Endothelial cell of umbilical vein (primary cell): ENCODE measurements at regions not wholly inside any gene's neighbourhood (a gene's known extent, or its start where the extent isn't known, plus 50 kb on each side); places are given as distances from the start of the nearest gene placed in this dataset.

ENCODE experiments used
- EZH2 ChIP-seq: IDR thresholded peaks from 2 replicates; pipeline ENCODE4 v1.6.1; 2012; ENCODE audit warnings: borderline replicate concordance, low read depth, mild to moderate bottlenecking, moderate library complexity, low read length, inconsistent platforms; ENCODE audit not compliant: severe bottlenecking
- FOS ChIP-seq: IDR thresholded peaks from 2 replicates; pipeline ENCODE4 v1.6.1; 2011; ENCODE audit warnings: mild to moderate bottlenecking, low read length, moderate library complexity, borderline replicate concordance; ENCODE audit not compliant: insufficient read depth
- GATA2 ChIP-seq: IDR thresholded peaks from 2 replicates; pipeline ENCODE4 v1.7.0; 2011; ENCODE audit warnings: low read depth, mild to moderate bottlenecking, moderate library complexity, mixed read lengths, low read length; ENCODE audit not compliant: insufficient read length, insufficient read depth
- JUN ChIP-seq: IDR thresholded peaks from 2 replicates; pipeline ENCODE4 v1.6.1; 2011; ENCODE audit warnings: borderline replicate concordance, low read depth; ENCODE audit not compliant: insufficient read length, insufficient read depth
- MYC ChIP-seq: IDR thresholded peaks from one replicate; pipeline ENCODE4 v1.6.1; 2011; ENCODE audit warnings: mild to moderate bottlenecking, low read depth, low read length
- POLR2A ChIP-seq: IDR thresholded peaks from 2 replicates; pipeline ENCODE4 v1.6.1; 2012; ENCODE audit warnings: low read depth, mild to moderate bottlenecking, control low read depth, low read length
- POLR2AphosphoS5 ChIP-seq: IDR thresholded peaks from 2 replicates; pipeline ENCODE4 v1.6.1; 2012; ENCODE audit warnings: low read depth, mild to moderate bottlenecking, control low read depth, low read length, moderate library complexity; ENCODE audit not compliant: insufficient read depth
- TF ChIP-seq, protein P1 (sequence below), 2 donors: IDR thresholded peaks; 1 replicate in 1 of 2; 2 replicates in 1 of 2; pipeline ENCODE4 v1.5.1; 2011; ENCODE audit warnings: low read length in 2 of 2, mild to moderate bottlenecking in 2 of 2, moderate library complexity in 2 of 2, control low read depth in 1 of 2, inconsistent platforms in 1 of 2, low read depth in 1 of 2; ENCODE audit not compliant: insufficient read depth in 1 of 2; ENCODE audit errors: extremely low read depth in 1 of 2
- TF ChIP-seq, protein P2 (sequence below): IDR thresholded peaks from 2 replicates; pipeline ENCODE4 v1.6.1; 2011; ENCODE audit not compliant: insufficient read depth, insufficient read length

DNA sequence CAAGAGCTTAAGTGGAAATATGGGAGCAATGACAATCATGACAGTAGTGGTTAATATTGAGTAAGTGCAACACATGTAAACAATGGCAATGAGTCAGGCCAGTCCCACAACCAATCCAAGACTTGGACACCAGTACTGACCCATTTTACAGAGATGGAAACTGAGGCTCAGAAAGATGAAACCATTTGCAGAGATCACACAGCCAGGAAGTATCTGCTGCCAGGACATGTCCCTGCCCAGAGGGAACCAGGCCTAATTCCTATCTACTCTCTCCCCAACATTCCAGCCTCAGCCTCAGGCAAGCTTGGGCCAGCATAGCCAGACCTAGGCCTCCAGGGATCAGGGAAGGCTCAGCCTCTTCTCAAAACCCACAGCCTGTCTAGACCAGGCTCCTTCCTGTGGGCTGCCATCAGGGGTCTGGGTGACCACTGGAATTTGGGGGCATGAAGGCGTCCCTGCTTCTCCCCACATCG is 395.1 kb downstream of the MN1 start:
- TF ChIP-seq MYC (no peak), POLR2AphosphoS5 (no peak), EZH2 (no peak), POLR2A (no peak), JUN (no peak), FOS (no peak), GATA2 (no peak)
- TF ChIP-seq, protein P1, sequence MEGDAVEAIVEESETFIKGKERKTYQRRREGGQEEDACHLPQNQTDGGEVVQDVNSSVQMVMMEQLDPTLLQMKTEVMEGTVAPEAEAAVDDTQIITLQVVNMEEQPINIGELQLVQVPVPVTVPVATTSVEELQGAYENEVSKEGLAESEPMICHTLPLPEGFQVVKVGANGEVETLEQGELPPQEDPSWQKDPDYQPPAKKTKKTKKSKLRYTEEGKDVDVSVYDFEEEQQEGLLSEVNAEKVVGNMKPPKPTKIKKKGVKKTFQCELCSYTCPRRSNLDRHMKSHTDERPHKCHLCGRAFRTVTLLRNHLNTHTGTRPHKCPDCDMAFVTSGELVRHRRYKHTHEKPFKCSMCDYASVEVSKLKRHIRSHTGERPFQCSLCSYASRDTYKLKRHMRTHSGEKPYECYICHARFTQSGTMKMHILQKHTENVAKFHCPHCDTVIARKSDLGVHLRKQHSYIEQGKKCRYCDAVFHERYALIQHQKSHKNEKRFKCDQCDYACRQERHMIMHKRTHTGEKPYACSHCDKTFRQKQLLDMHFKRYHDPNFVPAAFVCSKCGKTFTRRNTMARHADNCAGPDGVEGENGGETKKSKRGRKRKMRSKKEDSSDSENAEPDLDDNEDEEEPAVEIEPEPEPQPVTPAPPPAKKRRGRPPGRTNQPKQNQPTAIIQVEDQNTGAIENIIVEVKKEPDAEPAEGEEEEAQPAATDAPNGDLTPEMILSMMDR (IDR thresholded peaks at IDR 0.05; ENCODE audit: extremely low read depth in 1 of 2, insufficient read depth in 1 of 2, low read depth in 1 of 2, low read length in 2 of 2) = no peak
- TF ChIP-seq, protein P2, sequence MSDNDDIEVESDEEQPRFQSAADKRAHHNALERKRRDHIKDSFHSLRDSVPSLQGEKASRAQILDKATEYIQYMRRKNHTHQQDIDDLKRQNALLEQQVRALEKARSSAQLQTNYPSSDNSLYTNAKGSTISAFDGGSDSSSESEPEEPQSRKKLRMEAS = no peak
